ENCODE measurements at regions not wholly inside any gene's neighbourhood (a gene's known extent, or its start where the extent isn't known, plus 50 kb on each side); places are given as distances from the start of the nearest gene placed in this dataset.

GRCh38 chr18:22847392-22847791 is 85.7 kb upstream of the RBBP8 start:
- no peaks in the 10 kb centered on the region for H3K4me1 ChIP-seq (ENCODE audit: control insufficient read depth in 1 of 2, insufficient read depth in 2 of 2, low read length in 2 of 2)
- H3K79me2 ChIP-seq (ENCODE audit: control insufficient read depth, insufficient read depth, low read length, poor library complexity), result no peaks in the 10 kb centered on the region
- no peak overlapping the region for H4K12ac ChIP-seq (ENCODE audit: low read depth, low read length)
- H2AFZ ChIP-seq (ENCODE audit: insufficient read depth, low read length, poor library complexity), result no peak overlapping the region
- no peak overlapping the region for H3K27ac ChIP-seq (ENCODE audit: low read depth, low read length)
- no peaks in the 10 kb centered on the region for H3K9me3 ChIP-seq (ENCODE audit: insufficient read depth, low read depth, low read length)
- no peaks in the 10 kb centered on the region for H3K27me3 ChIP-seq (ENCODE audit: insufficient read depth, low read length)
- no peak for DNase-seq
- H2BK120ac ChIP-seq (ENCODE audit: insufficient read depth, low read length, poor library complexity), result no peak overlapping the region
- H2BK12ac ChIP-seq (ENCODE audit: low read length), result no peak overlapping the region
- no peak overlapping the region for H3K14ac ChIP-seq (ENCODE audit: low read length)
- H4K91ac ChIP-seq (ENCODE audit: low read depth, low read length), result no peak overlapping the region
- H3K18ac ChIP-seq (ENCODE audit: low read length), result no peak overlapping the region
- H3K4ac ChIP-seq (ENCODE audit: low read depth, low read length), result no peak overlapping the region
- no peak overlapping the region for H2AK5ac ChIP-seq (ENCODE audit: low read length)
- H3K4me3 ChIP-seq (ENCODE audit: low read depth, low read length), result no peak overlapping the region
- H3K36me3 ChIP-seq (ENCODE audit: control insufficient read depth in 1 of 2, insufficient read depth in 2 of 2, low read length in 2 of 2), result no peaks in the 10 kb centered on the region
- H3K79me1 ChIP-seq (ENCODE audit: low read length), result no peaks in the 10 kb centered on the region
- H2BK5ac ChIP-seq (ENCODE audit: low read depth, low read length, poor library complexity), result no peak overlapping the region
- no peak overlapping the region for H3K23ac ChIP-seq (ENCODE audit: low read length)
- H4K8ac ChIP-seq (ENCODE audit: low read depth, low read length), result no peak overlapping the region
- no peak overlapping the region for H3K9ac ChIP-seq (ENCODE audit: low read length)
- H3K4me2 ChIP-seq (ENCODE audit: low read length), result no peak overlapping the region

GRCh38 chr18:22847867-22848451 is 85.2 kb upstream of the RBBP8 start:
- Histone ChIP-seq H3K4me2 (ENCODE audit: low read length) (no peak overlapping the region), H2BK5ac (ENCODE audit: low read depth, low read length, poor library complexity) (no peak overlapping the region), H4K12ac (ENCODE audit: low read depth, low read length) (no peak overlapping the region), H3K4me3 (ENCODE audit: low read depth, low read length) (no peak overlapping the region), H2BK12ac (ENCODE audit: low read length) (no peak overlapping the region), H3K23ac (ENCODE audit: low read length) (no peak overlapping the region), H3K4me1 (ENCODE audit: control insufficient read depth in 1 of 2, insufficient read depth in 2 of 2, low read length in 2 of 2) (no peaks in the 10 kb centered on the region), H3K27me3 (ENCODE audit: insufficient read depth, low read length) (no peaks in the 10 kb centered on the region), H3K36me3 (ENCODE audit: control insufficient read depth in 1 of 2, insufficient read depth in 2 of 2, low read length in 2 of 2) (no peaks in the 10 kb centered on the region), H3K14ac (ENCODE audit: low read length) (no peak overlapping the region), H3K9me3 (ENCODE audit: insufficient read depth, low read depth, low read length) (no peaks in the 10 kb centered on the region), H3K4ac (ENCODE audit: low read depth, low read length) (no peak overlapping the region), H3K27ac (ENCODE audit: low read depth, low read length) (no peak overlapping the region), H3K9ac (ENCODE audit: low read length) (no peak overlapping the region), H3K79me1 (ENCODE audit: low read length) (no peaks in the 10 kb centered on the region), H2AFZ (ENCODE audit: insufficient read depth, low read length, poor library complexity) (no peak overlapping the region), H3K18ac (ENCODE audit: low read length) (no peak overlapping the region), H3K79me2 (ENCODE audit: control insufficient read depth, insufficient read depth, low read length, poor library complexity) (no peaks in the 10 kb centered on the region), H2BK120ac (ENCODE audit: insufficient read depth, low read length, poor library complexity) (no peak overlapping the region), H2AK5ac (ENCODE audit: low read length) (no peak overlapping the region), H4K91ac (ENCODE audit: low read depth, low read length) (no peak overlapping the region), H4K8ac (ENCODE audit: low read depth, low read length) (no peak overlapping the region)
- no peak for DNase-seq
- no CpG with 5 or more reads among the region's 1 CpG for WGBS (ENCODE audit: extremely low coverage, insufficient coverage, insufficient read length)

- Histone ChIP-seq H3K14ac (ENCODE audit: low read length) (no peak overlapping the region), H3K79me2 (ENCODE audit: control insufficient read depth, insufficient read depth, low read length, poor library complexity) (no peaks in the 10 kb centered on the region), H4K91ac (ENCODE audit: low read depth, low read length) (no peak overlapping the region), H2BK120ac (ENCODE audit: insufficient read depth, low read length, poor library complexity) (no peak overlapping the region), H3K4me3 (ENCODE audit: low read depth, low read length) (no peak overlapping the region), H2BK12ac (ENCODE audit: low read length) (no peak overlapping the region), H3K23ac (ENCODE audit: low read length) (no peak overlapping the region), H3K9ac (ENCODE audit: low read length) (no peak overlapping the region), H3K4ac (ENCODE audit: low read depth, low read length) (no peak overlapping the region), H2AFZ (ENCODE audit: insufficient read depth, low read length, poor library complexity) (no peak overlapping the region), H3K36me3 (ENCODE audit: control insufficient read depth in 1 of 2, insufficient read depth in 2 of 2, low read length in 2 of 2) (no peaks in the 10 kb centered on the region), H3K4me2 (ENCODE audit: low read length) (no peak overlapping the region), H2AK5ac (ENCODE audit: low read length) (no peak overlapping the region), H3K27ac (ENCODE audit: low read depth, low read length) (no peak overlapping the region), H3K18ac (ENCODE audit: low read length) (no peak overlapping the region), H3K27me3 (ENCODE audit: insufficient read depth, low read length) (no peaks in the 10 kb centered on the region), H4K12ac (ENCODE audit: low read depth, low read length) (no peak overlapping the region), H4K8ac (ENCODE audit: low read depth, low read length) (no peak overlapping the region), H2BK5ac (ENCODE audit: low read depth, low read length, poor library complexity) (no peak overlapping the region), H3K4me1 (ENCODE audit: control insufficient read depth in 1 of 2, insufficient read depth in 2 of 2, low read length in 2 of 2) (no peaks in the 10 kb centered on the region), H3K9me3 (ENCODE audit: insufficient read depth, low read depth, low read length) (no peaks in the 10 kb centered on the region), H3K79me1 (ENCODE audit: low read length) (no peaks in the 10 kb centered on the region)
- no CpG with 5 or more reads among the region's 1 CpG for WGBS (ENCODE audit: extremely low coverage, insufficient coverage, insufficient read length)
- DNase-seq, result peak in 1 of 2 donors; percentile 35
These were observed 84.5 kb upstream of the RBBP8 start for GRCh38 chr18:22848615-22849014.

GRCh38 chr18:22856870-22857269 is 76.3 kb upstream of the RBBP8 start:
- Histone ChIP-seq H3K4me1 (ENCODE audit: control insufficient read depth in 1 of 2, insufficient read depth in 2 of 2, low read length in 2 of 2) (peaks cover 0 to 4% of the 10 kb centered on the region in 2 experiments), H4K91ac (ENCODE audit: low read depth, low read length) (no peak overlapping the region), H3K4me3 (ENCODE audit: low read depth, low read length) (no peak overlapping the region), H3K18ac (ENCODE audit: low read length) (no peak overlapping the region), H4K12ac (ENCODE audit: low read depth, low read length) (no peak overlapping the region), H2BK12ac (ENCODE audit: low read length) (peak overlapping the region; percentile 58), H3K9me3 (ENCODE audit: insufficient read depth, low read depth, low read length) (no peaks in the 10 kb centered on the region), H2AFZ (ENCODE audit: insufficient read depth, low read length, poor library complexity) (no peak overlapping the region), H4K8ac (ENCODE audit: low read depth, low read length) (no peak overlapping the region), H3K14ac (ENCODE audit: low read length) (no peak overlapping the region), H3K23ac (ENCODE audit: low read length) (no peak overlapping the region), H3K79me2 (ENCODE audit: control insufficient read depth, insufficient read depth, low read length, poor library complexity) (no peaks in the 10 kb centered on the region), H2AK5ac (ENCODE audit: low read length) (no peak overlapping the region), H3K4ac (ENCODE audit: low read depth, low read length) (no peak overlapping the region), H2BK5ac (ENCODE audit: low read depth, low read length, poor library complexity) (no peak overlapping the region), H3K9ac (ENCODE audit: low read length) (no peak overlapping the region), H3K4me2 (ENCODE audit: low read length) (no peak overlapping the region), H3K79me1 (ENCODE audit: low read length) (no peaks in the 10 kb centered on the region), H2BK120ac (ENCODE audit: insufficient read depth, low read length, poor library complexity) (no peak overlapping the region), H3K27me3 (ENCODE audit: insufficient read depth, low read length) (no peaks in the 10 kb centered on the region), H3K36me3 (ENCODE audit: control insufficient read depth in 1 of 2, insufficient read depth in 2 of 2, low read length in 2 of 2) (no peaks in the 10 kb centered on the region), H3K27ac (ENCODE audit: low read depth, low read length) (no peak overlapping the region)
- WGBS (ENCODE audit: extremely low coverage, insufficient coverage, insufficient read length), result no CpG with 5 or more reads among the region's 2 CpGs
- no peak for DNase-seq

All from trophoblast cell (in vitro differentiated cells and primary cell).